HEK293T (cell line): ENCODE measurements at regions not wholly inside any gene's neighbourhood (a gene's known extent, or its start where the extent isn't known, plus 50 kb on each side); places are given as distances from the start of the nearest gene placed in this dataset.

ENCODE experiments used
- BHLHE40 ChIP-seq: fragments of 450-650 bp; IDR thresholded peaks from 2 replicates; pipeline ENCODE4 v1.6.1; 2016; ENCODE audit warnings: mild to moderate bottlenecking, moderate library complexity, borderline replicate concordance
- FOXK2 ChIP-seq: fragments of 450-650 bp; IDR thresholded peaks from 2 replicates; pipeline ENCODE4 v1.6.1; 2016; ENCODE audit warnings: mild to moderate bottlenecking
- PKNOX1 ChIP-seq: fragments of 450-650 bp; IDR thresholded peaks from 2 replicates; pipeline ENCODE4 v1.6.1; 2016
- SP1 ChIP-seq: fragments of 450-650 bp; IDR thresholded peaks from 2 replicates; pipeline ENCODE4 v1.6.1; 2017
- ZNF384 ChIP-seq: fragments of 450-650 bp; IDR thresholded peaks from 2 replicates; pipeline ENCODE4 v1.6.1; 2016

GRCh38 chr5:142500227-142500905 is 175.5 kb upstream of the SPRY4 start:
- TF ChIP-seq PKNOX1 (no peak), ZNF384 (no peak), SP1 (no peak), FOXK2 (no peak), BHLHE40 (no peak)
